ENCODE measurements at regions not wholly inside any gene's neighbourhood (a gene's known extent, or its start where the extent isn't known, plus 50 kb on each side); places are given as distances from the start of the nearest gene placed in this dataset.
A peak's percentile ranks its signal among the peaks of the same experiment; 100 is the strongest.
"Not testable (repeated sequence)": the region's sequence is repeated elsewhere in the genome, so short reads cannot be mapped to it uniquely, and the experiment has no call there.

- H3K4me3 ChIP-seq (ENCODE audit: low read depth, low read length), result no peak overlapping the region
- in situ Hi-C loops (cut with HindIII; ENCODE audit: low sequenced_read_pairs), result no loop called here
- TF ChIP-seq, protein P1, sequence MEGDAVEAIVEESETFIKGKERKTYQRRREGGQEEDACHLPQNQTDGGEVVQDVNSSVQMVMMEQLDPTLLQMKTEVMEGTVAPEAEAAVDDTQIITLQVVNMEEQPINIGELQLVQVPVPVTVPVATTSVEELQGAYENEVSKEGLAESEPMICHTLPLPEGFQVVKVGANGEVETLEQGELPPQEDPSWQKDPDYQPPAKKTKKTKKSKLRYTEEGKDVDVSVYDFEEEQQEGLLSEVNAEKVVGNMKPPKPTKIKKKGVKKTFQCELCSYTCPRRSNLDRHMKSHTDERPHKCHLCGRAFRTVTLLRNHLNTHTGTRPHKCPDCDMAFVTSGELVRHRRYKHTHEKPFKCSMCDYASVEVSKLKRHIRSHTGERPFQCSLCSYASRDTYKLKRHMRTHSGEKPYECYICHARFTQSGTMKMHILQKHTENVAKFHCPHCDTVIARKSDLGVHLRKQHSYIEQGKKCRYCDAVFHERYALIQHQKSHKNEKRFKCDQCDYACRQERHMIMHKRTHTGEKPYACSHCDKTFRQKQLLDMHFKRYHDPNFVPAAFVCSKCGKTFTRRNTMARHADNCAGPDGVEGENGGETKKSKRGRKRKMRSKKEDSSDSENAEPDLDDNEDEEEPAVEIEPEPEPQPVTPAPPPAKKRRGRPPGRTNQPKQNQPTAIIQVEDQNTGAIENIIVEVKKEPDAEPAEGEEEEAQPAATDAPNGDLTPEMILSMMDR (IDR thresholded peaks at IDR 0.05; ENCODE audit: low read depth, low read length), result no peak
- DNase-seq (ENCODE audit: low read depth, low spot score), result no peak
Measured at GRCh38 chr4:177809791-177810190, 367.6 kb upstream of the AGA start.

- TF ChIP-seq, protein P1 (IDR thresholded peaks at IDR 0.05; ENCODE audit: low read depth, low read length), result no peak
- in situ Hi-C loops (cut with HindIII; ENCODE audit: low sequenced_read_pairs), result no loop called here
- DNase-seq (ENCODE audit: low read depth, low spot score), result no peak
Measured at GRCh38 chr4:177810220-177810619, 368.0 kb upstream of the AGA start.

GRCh38 chr4:177818392-177818791 is 376.2 kb upstream of the AGA start:
- H3K4me3 ChIP-seq (ENCODE audit: low read depth, low read length); in situ Hi-C loops (cut with HindIII; ENCODE audit: low sequenced_read_pairs): not testable (repeated sequence)
- DNase-seq (ENCODE audit: low read depth, low spot score), result peak; percentile 4

More at GRCh38 chr4:177810220-177810619, 368.0 kb upstream of the AGA start:
- H3K4me3 ChIP-seq (ENCODE audit: low read depth, low read length), result no peak overlapping the region

GRCh38 chr4:177826973-177827372 is 384.7 kb upstream of the AGA start:
- DNase-seq (ENCODE audit: low read depth, low spot score), result no peak
- in situ Hi-C loops (cut with HindIII; ENCODE audit: low sequenced_read_pairs), result no loop called here
- TF ChIP-seq, protein P1 (IDR thresholded peaks at IDR 0.05; ENCODE audit: low read depth, low read length), result no peak
- no peak overlapping the region for H3K4me3 ChIP-seq (ENCODE audit: low read depth, low read length)

DNA sequence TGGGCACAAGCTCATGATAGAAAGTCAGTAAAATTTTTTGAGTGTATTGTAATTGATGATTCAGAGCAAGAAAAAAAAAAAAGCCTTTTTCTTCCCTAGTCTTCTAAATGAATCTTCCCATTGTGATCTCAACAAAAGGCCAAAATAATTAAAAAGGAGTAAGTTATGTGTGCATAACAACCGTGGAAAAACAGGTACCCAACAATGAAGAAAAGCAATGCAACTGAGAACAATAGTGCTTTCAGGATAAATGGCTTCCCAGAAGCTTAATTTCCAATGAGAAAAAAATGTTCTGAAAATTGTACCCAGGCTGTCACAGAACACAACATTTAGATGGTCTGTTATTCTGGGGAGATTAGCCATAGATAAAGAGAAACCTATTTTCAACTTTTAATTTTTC is 399.0 kb upstream of the AGA start:
- in situ Hi-C loops (cut with HindIII; ENCODE audit: low sequenced_read_pairs), result no loop called here
- no peak for DNase-seq (ENCODE audit: low read depth, low spot score)
- TF ChIP-seq, protein P1 (IDR thresholded peaks at IDR 0.05; ENCODE audit: low read depth, low read length), result no peak
- no peak overlapping the region for H3K4me3 ChIP-seq (ENCODE audit: low read depth, low read length)

DNA sequence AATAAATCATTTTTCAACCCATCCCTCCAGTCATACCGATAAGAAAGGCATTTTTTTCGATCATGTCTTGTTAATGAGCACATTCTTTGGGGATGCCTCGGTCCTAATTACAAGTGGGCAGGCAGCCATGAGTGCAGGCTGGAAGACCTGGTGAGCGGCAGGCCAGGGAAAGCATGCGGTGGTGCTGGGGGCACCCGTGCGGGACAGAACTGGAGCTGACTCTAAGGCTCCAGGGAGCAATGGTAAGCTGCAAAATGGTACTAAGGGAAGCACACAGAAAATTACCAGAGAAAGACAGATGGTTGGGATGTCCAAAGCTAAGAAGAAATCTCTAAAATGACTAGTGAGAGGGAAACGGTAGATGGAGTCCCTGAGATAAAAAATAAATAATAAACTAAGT is 411.0 kb upstream of the AGA start:
- TF ChIP-seq, protein P1 (IDR thresholded peaks at IDR 0.05; ENCODE audit: low read depth, low read length), result no peak
- no peak overlapping the region for H3K4me3 ChIP-seq (ENCODE audit: low read depth, low read length)
- no peak for DNase-seq (ENCODE audit: low read depth, low spot score)
- in situ Hi-C loops (cut with HindIII; ENCODE audit: low sequenced_read_pairs), result no loop called here

- no peak for DNase-seq (ENCODE audit: low read depth, low spot score)
Measured at GRCh38 chr4:177855507-177856197, 413.4 kb upstream of the AGA start.

More at GRCh38 chr4:177855507-177856197, 413.4 kb upstream of the AGA start:
- in situ Hi-C loops (cut with HindIII; ENCODE audit: low sequenced_read_pairs), result no loop called here
- TF ChIP-seq, protein P1 (IDR thresholded peaks at IDR 0.05; ENCODE audit: low read depth, low read length), result no peak
- no peak overlapping the region for H3K4me3 ChIP-seq (ENCODE audit: low read depth, low read length)

All from astrocyte of the spinal cord (primary cell).